ENCODE measurements at regions not wholly inside any gene's neighbourhood (a gene's known extent, or its start where the extent isn't known, plus 50 kb on each side); places are given as distances from the start of the nearest gene placed in this dataset.

GRCh38 chr4:144288011-144288903, 147.7 kb upstream of the GYPA start:
- no peak overlapping the region for H3K27ac ChIP-seq (ENCODE audit: low read depth, low read length)
- no peaks in the 10 kb centered on the region for H3K79me2 ChIP-seq (ENCODE audit: control insufficient read depth in 1 of 2, insufficient read depth in 2 of 2, low read length in 2 of 2)
- H4K5ac ChIP-seq (ENCODE audit: insufficient read length, low read depth, low read length), result no peak overlapping the region
- H2AK5ac ChIP-seq (ENCODE audit: low read depth, low read length), result no peak overlapping the region
- H2BK5ac ChIP-seq (ENCODE audit: low read depth, low read length), result no peak overlapping the region
- no peak overlapping the region for H2BK12ac ChIP-seq (ENCODE audit: low read depth, low read length)
- ChIA-PET POLR2A (ENCODE audit: partially characterized antibody) (no interaction called here), CTCF (ENCODE audit: partially characterized antibody) (no interaction called here)
- no peaks in the 10 kb centered on the region for H3K23me2 ChIP-seq (ENCODE audit: low read depth, low read length)
- H3K9ac ChIP-seq (replicated peaks in 1 of 4; ENCODE audit: extremely low read depth in 1 of 4, low read depth in 3 of 4, low read length in 3 of 4), result no peak overlapping the region
- H3K4me1 ChIP-seq (replicated peaks in 1 of 4; ENCODE audit: control insufficient read depth in 3 of 4, insufficient read depth in 4 of 4, low read length in 3 of 4), result no peaks in the 10 kb centered on the region
- H2BK120ac ChIP-seq (replicated peaks; ENCODE audit: low read depth, low read length), result no peak overlapping the region
- H3K36me3 ChIP-seq (ENCODE audit: control insufficient read depth in 2 of 4, insufficient read depth in 4 of 4, low read length in 3 of 4), result no peaks in the 10 kb centered on the region
- H4K8ac ChIP-seq (ENCODE audit: extremely low read depth, insufficient read depth, low read length), result no peak overlapping the region
- no peak overlapping the region for H3K4me2 ChIP-seq (ENCODE audit: insufficient read depth in 1 of 2, low read depth in 2 of 2, low read length in 2 of 2)
- H3K9me3 ChIP-seq (ENCODE audit: insufficient read depth in 2 of 2, low read depth in 1 of 2, low read length in 1 of 2), result no peaks in the 10 kb centered on the region
- no peak overlapping the region for H4K91ac ChIP-seq (replicated peaks; ENCODE audit: insufficient read length, low read length)
- DNase-seq (ENCODE audit: low read depth in 1 of 2, low spot score in 2 of 2) (no peak), FAIRE-seq (no peak)
- H3K56ac ChIP-seq (replicated peaks; ENCODE audit: insufficient read length, low read depth, low read length), result no peak overlapping the region
- no peak overlapping the region for H3K23ac ChIP-seq (ENCODE audit: insufficient read length)
- no peaks in the 10 kb centered on the region for H3K27me3 ChIP-seq (replicated peaks in 1 of 4; ENCODE audit: control insufficient read depth in 3 of 4, extremely low read depth in 1 of 4, insufficient read depth in 3 of 4, low read length in 3 of 4)
- H2AFZ ChIP-seq (ENCODE audit: low read length), result peak overlapping the region; percentile 8; the same call in 1 of the 2 replicates
- H2BK15ac ChIP-seq (ENCODE audit: low read length), result no peak overlapping the region
- no peaks in the 10 kb centered on the region for H3K79me1 ChIP-seq (ENCODE audit: low read depth, low read length)
- H3K18ac ChIP-seq (ENCODE audit: extremely low read depth, low read length), result no peak overlapping the region
- no peak overlapping the region for H3K14ac ChIP-seq (ENCODE audit: insufficient read length)
- no peak overlapping the region for H2BK20ac ChIP-seq (ENCODE audit: low read length)
- H3K4me3 ChIP-seq (ENCODE audit: extremely low read depth in 1 of 4, insufficient read depth in 2 of 4, low read depth in 3 of 4, low read length in 4 of 4), result no peak overlapping the region
- H4K20me1 ChIP-seq (replicated peaks in 1 of 2; ENCODE audit: control insufficient read depth in 1 of 2, insufficient read depth in 2 of 2, low read length in 2 of 2), result no peaks in the 10 kb centered on the region
- no peak overlapping the region for H3K4ac ChIP-seq (replicated peaks; ENCODE audit: insufficient read length, low read depth, low read length)
- WGBS, 2 experiments (ENCODE audit: extremely low coverage in 1 of 2, insufficient coverage in 1 of 2, insufficient read length in 1 of 2, insufficient replicate concordance in 2 of 2, low coverage in 1 of 2, low lambda C conversion rate in 2 of 2, missing lambda C conversion rate in 1 of 2), result 84% methylated on average over 6 of the region's 6 CpGs; no CpG with 5 or more reads in 1 of the 2 experiments
- TF ChIP-seq TAF7 (optimal IDR thresholded peaks at IDR 0.05; ENCODE audit: borderline replicate concordance, low read depth, low read length) (no peak), SP4 (IDR thresholded peaks at IDR 0.05; ENCODE audit: low read length) (no peak), RNF2 (IDR thresholded peaks at IDR 0.05; ENCODE audit: borderline replicate concordance, low read depth, low read length, missing control alignments, poor library complexity, severe bottlenecking) (no peak), POLR2A (IDR thresholded peaks at IDR 0.05; ENCODE audit: control extremely low read depth in 1 of 2, low read depth in 2 of 2, low read length in 2 of 2) (no peak), MAX (IDR thresholded peaks at IDR 0.05) (0 out of 2 replicates have a peak, but pooled peaks have one; percentile 12), SIRT6 (IDR thresholded peaks at IDR 0.05; ENCODE audit: low read length) (no peak), HDAC6 (IDR thresholded peaks at IDR 0.05; ENCODE audit: low read depth, low read length) (no peak), ASH2L (IDR thresholded peaks at IDR 0.05; ENCODE audit: low read length) (no peak), NANOG (IDR thresholded peaks at IDR 0.05; ENCODE audit: insufficient read depth, low read depth, low read length, poor library complexity, severe bottlenecking) (peak; percentile 30), CTCF (IDR thresholded peaks at IDR 0.05; ENCODE audit: control extremely low read depth in 1 of 3, insufficient read depth in 1 of 3, low read depth in 1 of 3, low read length in 3 of 3) (no peak)

Data from H1 (cell line).